ENCODE measurements at regions not wholly inside any gene's neighbourhood (a gene's known extent, or its start where the extent isn't known, plus 50 kb on each side); places are given as distances from the start of the nearest gene placed in this dataset.

DNA sequence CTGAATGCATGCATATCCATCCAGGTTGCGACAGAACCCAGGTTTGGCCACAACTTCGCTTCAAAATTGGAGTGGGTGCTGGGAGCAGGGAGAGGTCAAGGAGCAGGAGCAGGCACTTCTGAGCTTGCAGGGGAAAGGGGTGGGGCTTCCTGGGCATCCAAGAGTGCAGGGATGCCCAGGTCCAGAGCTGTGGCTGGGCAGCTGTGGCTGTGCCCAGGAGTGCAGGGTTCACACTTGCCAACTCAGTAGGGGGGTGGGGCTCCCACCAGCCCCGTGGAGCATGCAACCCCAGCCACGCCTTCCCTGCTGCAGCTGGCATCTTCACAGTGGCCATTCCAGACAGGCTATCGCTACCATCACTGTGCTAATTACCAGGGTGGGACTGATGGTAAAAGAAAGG lies 115.3 kb upstream of the MTNR1B start:
- no peaks in the 10 kb centered on the region for H3K27me3 ChIP-seq (replicated peaks; ENCODE audit: control insufficient read depth, insufficient read depth, low read length)
- no peak overlapping the region for H3K4me3 ChIP-seq (replicated peaks; ENCODE audit: low read depth, low read length)
- no peaks in the 10 kb centered on the region for H3K36me3 ChIP-seq (ENCODE audit: control insufficient read depth, insufficient read depth, low read length)
- no peak for DNase-seq (ENCODE audit: extremely low read depth, insufficient read length)
- TF ChIP-seq, protein P1, sequence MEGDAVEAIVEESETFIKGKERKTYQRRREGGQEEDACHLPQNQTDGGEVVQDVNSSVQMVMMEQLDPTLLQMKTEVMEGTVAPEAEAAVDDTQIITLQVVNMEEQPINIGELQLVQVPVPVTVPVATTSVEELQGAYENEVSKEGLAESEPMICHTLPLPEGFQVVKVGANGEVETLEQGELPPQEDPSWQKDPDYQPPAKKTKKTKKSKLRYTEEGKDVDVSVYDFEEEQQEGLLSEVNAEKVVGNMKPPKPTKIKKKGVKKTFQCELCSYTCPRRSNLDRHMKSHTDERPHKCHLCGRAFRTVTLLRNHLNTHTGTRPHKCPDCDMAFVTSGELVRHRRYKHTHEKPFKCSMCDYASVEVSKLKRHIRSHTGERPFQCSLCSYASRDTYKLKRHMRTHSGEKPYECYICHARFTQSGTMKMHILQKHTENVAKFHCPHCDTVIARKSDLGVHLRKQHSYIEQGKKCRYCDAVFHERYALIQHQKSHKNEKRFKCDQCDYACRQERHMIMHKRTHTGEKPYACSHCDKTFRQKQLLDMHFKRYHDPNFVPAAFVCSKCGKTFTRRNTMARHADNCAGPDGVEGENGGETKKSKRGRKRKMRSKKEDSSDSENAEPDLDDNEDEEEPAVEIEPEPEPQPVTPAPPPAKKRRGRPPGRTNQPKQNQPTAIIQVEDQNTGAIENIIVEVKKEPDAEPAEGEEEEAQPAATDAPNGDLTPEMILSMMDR (IDR thresholded peaks at IDR 0.05; ENCODE audit: insufficient read depth, low read length, poor library complexity, severe bottlenecking): no peak

DNA sequence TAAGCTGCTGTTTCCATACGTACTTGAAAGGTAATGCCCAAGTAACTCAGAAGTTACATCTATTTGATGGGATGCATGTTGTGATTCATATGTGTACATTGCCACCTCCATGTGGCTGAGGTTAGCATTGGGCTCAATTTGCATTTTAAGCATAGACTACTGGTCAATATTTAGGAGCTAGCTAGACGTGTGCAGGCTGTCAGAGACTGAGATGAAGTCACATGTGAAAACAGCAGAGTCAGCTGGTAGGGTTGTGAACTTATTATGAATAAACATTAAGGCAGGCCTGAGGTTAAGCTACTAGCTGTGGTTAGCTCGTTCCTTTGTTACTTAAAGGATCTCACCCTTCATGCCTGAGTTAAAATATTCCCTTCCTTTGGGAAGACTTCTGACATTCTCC lies 114.5 kb upstream of the MTNR1B start:
- Histone ChIP-seq H3K4me3 (replicated peaks; ENCODE audit: low read depth, low read length) (no peak overlapping the region), H3K27me3 (replicated peaks; ENCODE audit: control insufficient read depth, insufficient read depth, low read length) (no peaks in the 10 kb centered on the region), H3K36me3 (ENCODE audit: control insufficient read depth, insufficient read depth, low read length) (no peaks in the 10 kb centered on the region)
- DNase-seq (ENCODE audit: extremely low read depth, insufficient read length): no peak
- TF ChIP-seq, protein P1 (IDR thresholded peaks at IDR 0.05; ENCODE audit: insufficient read depth, low read length, poor library complexity, severe bottlenecking): no peak

DNA sequence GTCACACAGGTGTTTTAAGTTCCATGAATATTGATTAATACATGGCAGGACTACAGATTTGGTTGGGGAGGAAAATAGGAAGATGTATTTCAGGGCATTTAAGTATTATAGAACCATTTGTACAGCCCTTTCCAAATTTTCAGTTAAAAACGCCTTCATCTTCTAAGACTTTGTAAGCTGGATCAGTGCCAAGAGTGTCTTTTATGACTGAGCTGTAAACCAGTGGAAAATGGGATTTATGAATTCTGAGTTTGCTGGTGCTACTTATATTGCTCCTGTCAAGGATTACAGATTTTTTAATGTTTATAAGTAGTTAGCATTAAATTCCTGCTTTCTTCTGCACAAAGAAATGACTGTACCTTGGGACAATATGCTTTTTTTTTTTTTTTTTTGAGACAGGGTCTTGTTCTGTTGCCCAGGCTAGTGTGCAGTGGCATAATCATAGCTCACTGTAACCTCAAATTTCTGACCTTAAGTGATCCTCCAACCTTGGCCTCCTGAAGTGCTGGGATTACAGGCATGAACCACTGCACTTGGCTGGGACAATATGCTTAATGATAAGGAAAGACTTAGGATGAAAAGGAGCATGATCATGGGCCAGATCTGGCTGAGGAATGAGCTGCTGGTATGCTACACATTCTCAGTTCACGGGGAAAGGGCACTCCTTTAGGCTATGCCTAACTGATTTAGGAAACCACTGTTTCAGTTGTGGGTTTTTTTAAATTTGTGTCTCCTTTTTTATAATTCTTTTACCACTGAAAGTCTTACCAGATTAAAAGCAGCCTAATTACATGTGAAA lies 113.6 kb upstream of the MTNR1B start:
- no peak overlapping the region for H3K4me3 ChIP-seq (replicated peaks; ENCODE audit: low read depth, low read length)
- no peaks in the 10 kb centered on the region for H3K36me3 ChIP-seq (ENCODE audit: control insufficient read depth, insufficient read depth, low read length)
- H3K27me3 ChIP-seq (replicated peaks; ENCODE audit: control insufficient read depth, insufficient read depth, low read length): no peaks in the 10 kb centered on the region
- TF ChIP-seq, protein P1 (IDR thresholded peaks at IDR 0.05; ENCODE audit: insufficient read depth, low read length, poor library complexity, severe bottlenecking): no peak
- no peak for DNase-seq (ENCODE audit: extremely low read depth, insufficient read length)

DNA sequence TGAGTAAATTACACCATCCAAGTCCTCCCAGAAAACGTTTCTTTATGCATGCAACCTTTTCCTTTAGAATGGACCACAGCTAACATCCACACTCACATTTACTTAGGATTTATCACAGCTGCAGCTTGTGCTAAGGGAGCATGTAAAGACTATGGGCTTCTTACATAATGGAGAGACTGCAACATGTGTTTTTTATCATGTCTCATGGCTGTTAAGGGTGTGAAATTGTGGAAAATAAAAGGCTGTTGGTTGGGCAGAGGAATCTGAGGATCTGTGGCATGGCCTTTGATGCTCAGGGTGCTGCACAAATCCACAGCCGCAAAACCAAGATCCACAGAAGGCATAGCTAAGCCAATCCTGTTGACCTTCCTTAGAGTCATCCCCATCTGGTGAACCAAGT lies 112.0 kb upstream of the MTNR1B start:
- Histone ChIP-seq H3K27me3 (replicated peaks; ENCODE audit: control insufficient read depth, insufficient read depth, low read length) (no peaks in the 10 kb centered on the region), H3K4me3 (replicated peaks; ENCODE audit: low read depth, low read length) (no peak overlapping the region), H3K36me3 (ENCODE audit: control insufficient read depth, insufficient read depth, low read length) (no peaks in the 10 kb centered on the region)
- no peak for DNase-seq (ENCODE audit: extremely low read depth, insufficient read length)
- TF ChIP-seq, protein P1 (IDR thresholded peaks at IDR 0.05; ENCODE audit: insufficient read depth, low read length, poor library complexity, severe bottlenecking): no peak

DNA sequence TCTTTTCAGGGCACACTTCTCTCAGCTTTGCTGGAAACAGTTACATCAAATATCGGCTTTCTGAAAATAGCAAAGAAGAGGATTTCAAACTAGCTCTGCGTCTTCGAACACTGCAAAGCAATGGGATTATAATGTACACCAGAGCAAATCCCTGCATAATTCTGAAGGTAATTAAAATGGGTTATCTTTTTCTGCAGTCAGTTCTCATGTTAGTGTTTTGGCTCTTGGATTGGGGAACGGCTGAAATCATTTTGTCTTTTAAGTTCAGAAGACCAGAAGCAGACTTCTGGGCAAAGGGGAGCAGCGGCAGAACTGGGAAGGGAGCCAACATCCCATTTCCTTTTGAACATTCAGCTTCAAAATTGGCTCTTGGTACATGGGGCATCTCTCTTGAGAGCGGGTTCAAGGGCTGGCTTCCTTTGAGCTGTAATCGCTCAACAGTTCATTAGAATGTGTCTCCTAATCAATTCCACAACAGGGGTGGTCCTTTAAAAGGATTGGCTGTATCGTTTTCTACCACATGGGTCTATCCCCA lies 110.2 kb upstream of the MTNR1B start:
- TF ChIP-seq, protein P1 (IDR thresholded peaks at IDR 0.05; ENCODE audit: insufficient read depth, low read length, poor library complexity, severe bottlenecking): no peak
- no peak overlapping the region for H3K4me3 ChIP-seq (replicated peaks; ENCODE audit: low read depth, low read length)

More for the DNA sequence above, 110.2 kb upstream of the MTNR1B start:
- DNase-seq (ENCODE audit: extremely low read depth, insufficient read length): no peak
- Histone ChIP-seq H3K36me3 (ENCODE audit: control insufficient read depth, insufficient read depth, low read length) (no peaks in the 10 kb centered on the region), H3K27me3 (replicated peaks; ENCODE audit: control insufficient read depth, insufficient read depth, low read length) (no peaks in the 10 kb centered on the region)
